ENCODE measurements at regions not wholly inside any gene's neighbourhood (a gene's known extent, or its start where the extent isn't known, plus 50 kb on each side); places are given as distances from the start of the nearest gene placed in this dataset.
"Not testable (repeated sequence)": the region's sequence is repeated elsewhere in the genome, so short reads cannot be mapped to it uniquely, and the experiment has no call there.

DNA sequence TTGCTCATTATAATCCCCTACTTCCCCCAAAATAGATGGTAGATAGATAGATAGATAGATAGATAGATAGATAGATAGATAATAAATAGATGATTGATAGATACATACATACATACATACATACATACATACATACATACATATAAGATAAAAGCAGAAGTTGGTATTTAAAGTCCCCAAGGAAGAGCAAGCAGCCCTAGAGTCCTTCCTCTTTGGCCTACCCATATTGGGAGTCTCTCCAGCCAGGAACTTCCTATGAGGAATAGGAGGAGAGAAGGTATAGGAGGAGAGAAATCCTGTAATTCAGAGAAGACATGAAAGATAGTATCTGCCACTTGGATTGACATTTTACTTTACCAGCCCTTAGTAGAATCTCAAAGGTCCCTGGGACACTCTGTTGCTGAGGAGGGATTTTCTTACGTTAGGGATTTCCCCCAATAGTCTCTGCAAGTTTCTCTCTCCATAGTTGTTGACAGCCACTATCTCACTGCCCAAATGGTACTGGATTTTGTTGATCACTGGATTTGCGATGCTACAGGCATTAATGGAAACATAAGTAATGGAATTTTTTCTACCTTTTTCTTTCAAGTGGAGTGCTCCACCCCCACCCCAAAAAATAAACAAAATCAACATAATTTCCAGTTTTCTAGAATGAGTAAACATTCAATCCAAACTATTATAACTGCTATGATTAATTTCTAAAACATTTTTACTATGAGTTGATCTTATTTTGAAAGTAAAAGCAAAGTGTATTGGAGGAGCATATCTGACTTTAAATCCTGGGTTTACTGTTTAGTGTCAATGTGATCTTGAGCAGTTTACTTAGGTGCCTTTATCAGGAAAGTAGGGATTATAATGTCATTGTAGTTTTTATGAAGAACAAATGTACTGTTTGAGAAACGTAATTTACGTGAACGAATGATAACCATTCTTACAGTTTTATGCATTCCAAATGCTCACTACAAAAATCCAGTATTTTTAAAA is 93.2 kb upstream of the TNFSF4 start:
- DNase-seq (ENCODE audit: low read depth), result no peak

DNA sequence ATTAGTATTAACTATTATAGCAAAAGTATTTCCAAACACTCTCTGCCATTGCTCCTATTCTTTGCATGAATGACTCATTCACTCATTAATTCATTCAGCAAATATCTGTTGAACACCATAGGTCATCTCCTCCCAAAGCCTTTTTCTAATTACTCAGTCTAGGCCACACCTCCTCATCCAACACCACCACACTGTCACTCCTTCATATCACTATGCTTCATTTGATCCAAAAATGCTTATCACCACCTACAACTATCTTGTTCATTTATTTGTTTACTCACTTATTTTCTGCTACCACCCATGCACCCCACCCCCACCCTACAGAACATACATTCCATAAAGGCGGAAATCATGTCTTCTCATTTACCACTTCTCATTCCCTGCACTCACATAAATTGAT is 94.4 kb upstream of the TNFSF4 start:
- no peak for DNase-seq (ENCODE audit: low read depth)

DNA sequence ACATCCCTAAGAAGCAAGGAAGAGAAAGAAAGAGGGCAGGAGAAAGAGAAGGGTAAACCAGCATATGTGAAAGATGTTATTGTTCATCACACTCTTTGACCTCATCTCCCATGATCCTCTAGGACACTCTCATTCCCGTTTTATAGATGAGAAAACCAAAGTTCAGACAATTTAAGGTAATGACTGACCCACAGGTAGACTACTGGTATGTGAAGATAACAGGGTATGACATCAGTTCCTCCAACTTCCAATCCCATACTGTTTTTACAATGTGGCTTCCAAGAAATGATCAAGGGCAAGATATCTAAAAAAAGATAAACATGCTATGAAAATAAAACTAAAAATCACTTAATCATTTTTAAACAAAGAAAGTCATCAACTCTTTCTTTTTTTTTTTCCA is 95.2 kb upstream of the TNFSF4 start:
- DNase-seq (ENCODE audit: low read depth), result no peak

DNA sequence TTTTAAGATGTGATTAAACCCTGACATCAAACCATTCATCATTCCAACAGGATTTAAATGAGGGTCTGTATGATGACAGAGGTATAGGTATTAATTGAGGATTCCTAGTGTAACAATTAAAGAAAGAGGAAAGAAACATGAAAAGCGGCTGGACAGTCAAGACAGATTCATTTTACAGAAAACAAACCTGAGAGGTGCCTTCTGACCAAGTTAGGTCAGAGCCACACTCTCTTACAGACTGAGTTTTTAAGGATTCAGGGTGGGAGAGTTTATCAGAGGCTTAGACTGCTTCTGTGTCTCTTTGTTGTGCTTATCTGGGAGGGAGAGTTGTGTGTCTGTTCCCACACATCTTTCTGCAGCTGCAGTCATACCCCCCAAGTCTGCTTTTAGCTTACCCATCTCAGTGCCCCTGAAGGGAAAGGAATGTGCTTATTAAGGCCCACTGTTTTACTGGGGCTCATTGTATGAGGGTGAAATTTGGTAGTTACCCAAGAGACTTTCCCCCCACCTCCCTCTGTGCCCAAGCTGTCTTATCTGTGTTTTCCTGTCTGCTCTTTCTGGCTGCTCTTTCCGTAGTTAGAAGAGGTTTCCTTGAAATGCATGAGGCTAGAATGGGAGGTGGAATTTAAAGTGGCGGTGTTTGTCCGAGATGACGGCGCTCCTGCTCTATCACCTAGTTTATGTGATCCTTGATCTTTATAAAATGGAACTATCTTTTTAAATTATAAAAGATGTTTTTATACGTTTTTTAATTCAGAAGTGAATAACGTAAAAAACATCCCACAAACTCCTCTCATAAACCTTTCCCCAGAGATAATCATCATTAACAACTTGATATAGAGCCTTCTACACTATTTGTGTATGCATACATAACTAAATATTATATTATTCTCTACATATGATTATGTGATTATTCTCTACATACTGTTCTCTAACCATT is 96.0 kb upstream of the TNFSF4 start:
- DNase-seq (ENCODE audit: low read depth), result no peak

DNA sequence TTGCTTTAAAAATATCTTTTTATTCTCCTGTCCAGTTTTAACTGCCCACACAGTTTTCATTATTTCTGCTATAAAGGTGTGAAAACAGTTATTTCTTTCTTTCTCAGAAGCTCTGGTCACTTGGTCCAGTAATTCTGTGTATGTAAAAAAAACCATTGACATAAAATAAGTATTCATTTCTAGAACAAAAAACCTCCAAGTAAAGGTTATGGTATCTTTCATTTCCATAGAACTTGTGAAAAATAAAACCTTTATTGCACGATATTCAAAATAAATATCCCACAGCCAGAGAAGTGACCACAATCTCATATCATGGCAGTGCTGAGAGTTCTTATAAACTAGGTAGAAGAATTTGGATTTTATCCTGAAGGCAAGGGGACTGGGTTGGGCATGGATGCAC is 96.9 kb upstream of the TNFSF4 start:
- DNase-seq (ENCODE audit: low read depth), result no peak

DNA sequence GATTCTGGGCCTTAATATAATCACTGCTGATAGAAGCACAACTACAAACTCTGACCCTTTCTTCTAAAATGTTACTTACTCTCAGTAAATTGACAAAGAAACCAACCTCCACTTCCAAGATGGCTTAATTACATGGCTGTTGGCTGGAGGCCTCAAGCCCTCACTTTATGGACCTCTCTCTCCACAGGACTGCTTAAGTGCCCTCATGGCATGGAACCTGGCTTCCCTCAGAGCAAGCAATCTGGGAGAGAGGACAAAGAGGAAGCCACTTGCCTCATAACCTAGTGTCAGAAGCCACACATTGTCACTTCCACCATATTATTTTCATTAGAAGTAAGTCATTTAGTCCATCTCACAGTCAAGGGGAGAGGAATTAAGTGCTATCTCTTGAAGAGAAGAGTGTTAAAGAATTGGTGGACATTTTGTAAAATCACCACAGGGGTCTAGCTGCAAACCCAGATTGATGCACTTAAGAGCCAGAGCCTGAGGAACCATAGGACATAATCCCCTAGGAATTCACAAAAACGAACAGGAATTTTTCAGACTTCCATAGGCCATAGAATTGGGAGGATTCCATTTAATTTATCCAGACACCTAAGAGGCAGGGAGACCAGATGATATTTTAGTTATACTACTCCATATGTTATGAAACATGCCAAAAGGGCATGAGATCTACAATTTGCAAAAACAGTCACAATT is 97.5 kb upstream of the TNFSF4 start:
- no peak for DNase-seq (ENCODE audit: low read depth)

DNA sequence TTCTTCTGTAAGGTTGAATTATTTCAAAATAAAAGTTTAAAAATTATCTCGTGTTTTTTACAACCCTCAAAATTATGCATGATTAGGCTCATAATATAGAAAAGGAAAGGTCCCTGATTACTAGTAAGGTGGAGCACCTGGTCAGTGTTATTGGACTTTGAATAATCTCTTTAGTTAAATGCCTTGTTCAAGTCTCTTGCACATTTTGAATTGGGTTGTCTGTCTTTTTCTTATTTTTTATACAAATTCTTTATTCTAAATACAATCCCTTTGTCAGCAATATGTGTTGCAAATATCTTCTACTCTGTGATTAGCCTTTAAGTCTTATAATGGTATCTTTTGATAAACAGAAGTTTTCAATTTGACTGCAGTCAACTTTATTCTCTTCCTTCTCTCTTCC is 100.7 kb upstream of the TNFSF4 start:
- DNase-seq (ENCODE audit: low read depth), result no peak

DNA sequence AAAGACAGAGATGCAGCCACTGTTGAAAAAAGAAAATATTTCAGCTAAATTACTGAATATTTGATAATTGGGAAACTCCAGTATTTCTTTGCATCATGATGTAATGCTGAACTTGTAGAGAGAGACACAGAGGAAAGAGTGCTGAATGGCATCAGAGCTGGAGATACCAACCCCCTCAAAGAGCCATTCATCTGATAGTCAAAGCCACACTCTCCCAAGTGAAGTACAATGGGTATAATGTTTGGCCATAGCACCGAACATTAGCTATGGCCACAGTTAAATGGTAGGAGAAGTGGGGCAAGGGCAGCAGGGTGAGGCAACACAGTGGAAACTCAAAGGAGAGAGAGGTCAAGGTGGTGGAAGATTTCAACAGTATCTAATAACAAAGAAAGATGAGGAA is 107.5 kb upstream of the TNFSF4 start:
- no peak for DNase-seq (ENCODE audit: low read depth)

DNA sequence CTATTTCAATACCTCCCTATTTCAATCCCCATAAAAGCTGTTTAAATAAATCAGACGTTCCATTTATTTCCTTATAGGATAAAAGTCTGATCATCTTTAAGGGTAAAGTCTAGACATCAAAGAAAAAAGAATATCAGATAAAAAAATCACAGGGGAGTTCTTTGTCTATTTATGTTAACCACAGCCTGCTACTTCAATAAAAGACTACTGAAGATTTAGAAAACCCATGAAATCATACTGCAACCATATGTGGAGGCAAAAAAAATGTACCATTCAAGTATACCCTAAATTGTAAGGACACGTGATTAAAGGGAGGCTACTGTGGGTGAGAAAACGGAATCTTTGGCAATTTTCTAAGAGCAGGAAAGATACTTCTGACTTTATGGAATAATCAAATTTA is 108.2 kb upstream of the TNFSF4 start:
- no peak for DNase-seq (ENCODE audit: low read depth)

DNA sequence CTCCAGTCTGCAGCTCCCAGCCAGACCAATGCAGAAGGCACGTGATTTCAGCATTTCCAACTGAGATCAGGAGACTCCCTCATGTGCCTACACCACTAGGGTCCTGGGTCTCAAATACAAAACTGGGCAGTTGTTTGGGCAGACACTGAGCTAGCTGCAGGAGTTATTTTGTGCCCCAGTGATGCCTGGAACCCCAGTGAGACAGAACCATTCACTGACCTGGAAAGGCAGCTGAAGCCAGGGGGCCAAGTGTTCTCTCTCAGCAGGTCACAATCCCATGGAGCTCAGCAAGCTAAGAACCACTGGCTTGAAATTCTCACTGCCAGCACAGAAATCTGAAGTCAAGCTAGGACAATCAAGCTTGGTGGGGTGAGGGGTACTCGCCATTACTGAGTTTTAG is 111.7 kb upstream of the TNFSF4 start:
- DNase-seq (ENCODE audit: low read depth), result no peak

DNA sequence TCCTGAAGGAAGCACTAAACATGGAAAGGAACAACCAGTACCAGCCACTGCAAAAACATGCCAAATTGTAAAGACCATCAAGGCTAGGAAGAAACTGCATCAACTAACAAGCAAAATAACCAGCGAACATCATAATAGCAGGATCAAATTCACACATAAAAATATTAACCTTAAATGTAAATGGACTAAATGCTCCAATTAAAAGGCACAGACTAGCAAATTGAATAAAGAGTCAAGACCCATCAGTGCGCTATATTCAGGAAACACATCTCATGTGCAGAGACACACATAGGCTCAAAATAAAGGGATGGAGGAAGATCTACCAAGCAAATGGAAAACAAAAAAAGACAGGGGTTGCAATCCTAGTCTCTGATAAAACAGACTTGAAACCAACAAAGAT is 117.2 kb upstream of the TNFSF4 start:
- DNase-seq (ENCODE audit: low read depth), result not testable (repeated sequence)

DNA sequence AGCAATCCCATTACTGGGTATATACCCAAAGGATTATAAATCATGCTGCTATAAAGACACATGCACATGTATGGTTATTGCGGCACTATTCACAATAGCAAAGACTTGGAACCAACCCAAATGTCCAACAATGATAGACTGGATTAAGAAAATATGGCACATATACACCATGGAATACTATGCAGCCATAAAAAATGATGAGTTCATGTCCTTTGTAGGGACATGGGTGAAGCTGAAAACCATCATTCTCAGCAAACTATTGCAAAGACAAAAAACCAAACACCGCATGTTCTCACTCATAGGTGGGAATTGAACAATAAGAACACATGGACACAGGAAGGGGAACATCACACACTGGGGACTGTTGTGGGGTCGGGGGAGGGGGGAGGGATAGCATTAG is 120.9 kb upstream of the TNFSF4 start:
- DNase-seq (ENCODE audit: low read depth), result not testable (repeated sequence)

DNA sequence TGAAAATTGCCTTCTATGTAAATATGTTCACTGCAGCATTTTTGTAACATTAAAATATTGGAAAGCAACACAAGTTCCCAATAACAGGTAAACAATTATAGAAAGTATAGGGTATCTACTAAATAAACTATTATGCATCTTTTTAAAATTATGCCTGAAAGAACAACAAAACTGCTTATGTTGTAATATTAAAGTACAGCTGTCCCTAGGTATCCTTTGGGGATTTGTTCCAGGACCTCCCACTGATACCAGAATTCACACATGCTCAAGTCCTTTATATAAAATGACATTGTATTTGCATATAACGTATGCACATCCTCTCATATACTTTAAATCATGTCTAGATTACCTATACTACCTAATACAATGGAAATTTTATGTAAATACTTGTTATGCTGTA is 121.8 kb upstream of the TNFSF4 start:
- no peak for DNase-seq (ENCODE audit: low read depth)

DNA sequence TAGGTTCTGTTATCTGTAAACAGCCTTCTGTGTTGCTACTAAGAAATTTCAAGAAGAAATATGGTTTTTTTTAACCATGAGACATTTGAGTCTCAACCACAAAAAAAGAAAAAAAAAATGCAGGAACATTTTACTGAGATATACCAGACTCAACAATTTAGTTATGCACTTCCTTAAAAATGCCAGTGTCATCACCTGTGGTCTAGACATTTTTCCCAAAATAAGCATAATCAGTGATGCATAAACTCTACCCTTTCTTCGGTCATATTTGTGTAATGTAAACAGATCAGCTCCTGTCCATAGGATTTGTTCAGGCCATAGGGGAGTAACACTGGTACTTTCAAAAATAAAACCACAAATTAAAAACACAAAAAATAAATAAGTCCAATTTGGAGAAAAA is 122.6 kb upstream of the TNFSF4 start:
- DNase-seq (ENCODE audit: low read depth), result no peak

DNA sequence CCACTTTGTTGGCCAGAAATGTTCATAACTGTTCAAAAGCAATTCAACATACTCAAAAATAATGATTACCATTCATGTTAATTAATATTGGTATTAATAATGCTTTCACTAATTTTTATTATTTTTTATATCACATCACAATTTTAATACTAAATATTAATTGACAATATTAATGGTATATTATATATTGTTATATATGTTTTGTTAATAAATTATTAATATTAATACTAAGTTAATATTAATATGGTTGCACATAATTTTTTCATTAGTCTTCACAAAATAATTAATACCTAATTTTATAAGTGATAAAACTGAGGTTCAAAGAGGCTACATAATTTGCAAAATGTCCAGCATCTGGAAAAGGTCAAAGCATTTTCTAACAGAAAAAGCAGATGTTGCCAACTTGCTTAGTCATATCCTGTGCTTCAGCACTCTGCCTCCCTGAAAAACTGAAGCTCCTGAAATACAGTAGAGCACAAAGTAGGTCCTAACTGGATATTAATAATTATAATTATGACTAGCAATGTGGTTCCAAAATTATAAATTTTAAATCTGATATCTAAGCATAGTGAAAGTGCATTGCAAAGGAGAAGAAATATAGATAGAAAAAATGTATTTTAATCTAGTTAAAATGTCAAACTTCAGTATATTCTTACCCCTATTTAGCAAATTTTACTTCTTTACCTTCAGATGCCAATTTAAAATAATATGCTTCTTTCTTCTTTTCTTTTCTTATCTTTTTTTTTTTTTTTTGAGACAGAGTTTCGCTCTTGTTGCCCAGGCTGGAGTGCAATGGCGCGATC is 123.2 kb upstream of the TNFSF4 start:
- no peak for DNase-seq (ENCODE audit: low read depth)

DNA sequence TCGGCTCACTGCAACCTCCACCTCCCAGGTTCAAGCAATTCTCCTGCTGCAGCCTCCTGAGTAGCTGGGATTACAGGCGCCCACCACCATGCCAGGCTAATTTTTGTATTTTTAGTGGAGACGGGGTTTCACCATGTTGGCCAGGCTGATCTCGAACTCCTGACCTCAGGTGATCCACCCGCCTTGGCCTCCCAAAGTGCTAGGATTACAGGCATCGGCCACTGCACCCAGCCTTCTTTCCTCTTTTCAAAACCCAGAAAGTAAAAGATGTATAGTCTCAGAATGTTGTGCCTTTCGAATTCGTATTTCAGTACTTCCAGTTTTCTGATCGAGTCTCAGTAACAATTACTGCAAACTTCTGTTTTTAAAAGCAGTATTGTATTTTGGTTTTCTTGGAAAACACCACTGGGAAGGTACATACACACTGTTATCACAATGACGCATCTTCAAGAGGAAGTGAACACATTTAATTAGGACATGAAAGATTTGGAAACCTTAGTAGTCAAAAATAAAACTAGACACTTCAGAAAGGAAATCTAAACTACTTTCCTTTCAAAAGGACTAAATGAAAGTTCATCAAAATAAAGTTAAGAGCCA is 123.9 kb upstream of the TNFSF4 start:
- not testable (repeated sequence) for DNase-seq (ENCODE audit: low read depth)

DNA sequence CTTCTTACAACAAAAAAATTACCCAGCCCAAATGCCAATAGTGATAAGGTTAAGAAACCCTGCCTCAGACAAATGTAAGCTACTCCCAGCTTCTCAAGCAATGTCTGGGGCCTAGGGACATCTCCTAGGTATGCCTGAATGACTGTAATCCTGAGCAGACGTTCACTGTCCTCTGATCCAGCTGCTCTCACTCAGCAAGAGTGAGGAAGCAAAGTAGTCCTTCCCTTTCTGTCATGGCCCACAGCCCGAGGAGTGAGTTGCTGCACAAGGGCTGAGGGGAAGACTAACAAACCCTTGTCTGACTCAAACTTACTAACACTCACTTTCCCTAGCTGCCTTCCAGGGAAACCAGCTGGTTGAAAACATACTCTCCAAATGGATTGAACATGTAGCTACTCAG is 124.9 kb upstream of the TNFSF4 start:
- DNase-seq (ENCODE audit: low read depth), result no peak

DNA sequence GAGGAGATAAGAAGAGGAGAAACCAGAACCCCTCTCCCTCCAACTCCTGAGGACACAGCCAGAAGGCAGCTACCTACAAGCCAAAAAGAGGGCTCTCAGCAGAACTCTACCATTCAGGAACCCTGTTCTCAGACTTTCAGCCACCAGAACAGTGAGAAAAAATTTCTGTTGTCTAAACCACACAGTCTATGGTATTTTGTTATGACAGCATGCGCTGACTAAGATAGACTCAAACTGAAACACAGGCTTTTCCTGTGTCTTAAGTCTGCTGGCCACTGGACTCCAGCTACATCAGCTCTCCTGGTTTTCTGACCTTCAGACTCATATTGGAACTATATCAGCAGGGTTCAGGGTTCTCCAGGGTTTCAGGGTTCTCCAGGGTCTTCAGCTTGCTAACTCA is 126.5 kb upstream of the TNFSF4 start:
- no peak for DNase-seq (ENCODE audit: low read depth)

DNA sequence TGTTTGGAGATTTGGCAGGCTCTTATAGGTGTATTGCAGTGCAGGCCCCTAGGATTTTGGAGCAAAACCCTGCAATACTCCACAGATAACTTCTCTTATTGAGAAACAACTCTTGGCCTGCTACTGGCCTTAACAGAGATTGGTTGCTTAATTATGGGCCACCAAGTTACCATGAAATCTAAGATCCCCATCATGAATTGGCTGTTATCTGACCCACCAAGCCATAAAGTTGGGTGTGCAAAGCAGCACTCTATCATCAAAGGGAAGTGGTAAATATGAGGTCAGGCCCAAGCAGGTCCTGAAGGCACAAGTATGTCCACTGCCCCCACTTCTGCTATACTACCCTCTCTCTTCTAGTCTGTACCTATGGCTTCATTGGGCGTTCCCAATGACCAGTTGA is 130.0 kb upstream of the TNFSF4 start:
- no peak for DNase-seq (ENCODE audit: low read depth)

DNA sequence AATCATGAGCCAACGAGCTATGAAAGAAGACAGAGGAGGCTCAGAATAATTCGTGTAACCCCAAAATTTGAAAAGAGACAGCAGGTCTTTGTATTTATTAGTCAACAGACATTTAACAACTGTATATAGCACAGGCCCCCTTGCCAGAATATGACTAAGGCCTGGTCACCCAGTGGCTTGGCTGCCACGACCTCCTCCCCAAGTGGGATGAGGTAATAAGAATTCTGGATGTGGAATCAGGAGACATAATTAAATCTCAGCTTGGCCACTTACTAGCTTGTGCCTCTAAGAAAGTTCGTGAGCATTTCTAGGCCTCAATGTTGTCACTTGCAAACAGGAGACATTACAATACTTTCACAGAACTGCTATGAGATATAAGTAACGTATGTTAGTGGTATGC is 134.2 kb upstream of the TNFSF4 start:
- no peak for DNase-seq (ENCODE audit: low read depth)

DNA sequence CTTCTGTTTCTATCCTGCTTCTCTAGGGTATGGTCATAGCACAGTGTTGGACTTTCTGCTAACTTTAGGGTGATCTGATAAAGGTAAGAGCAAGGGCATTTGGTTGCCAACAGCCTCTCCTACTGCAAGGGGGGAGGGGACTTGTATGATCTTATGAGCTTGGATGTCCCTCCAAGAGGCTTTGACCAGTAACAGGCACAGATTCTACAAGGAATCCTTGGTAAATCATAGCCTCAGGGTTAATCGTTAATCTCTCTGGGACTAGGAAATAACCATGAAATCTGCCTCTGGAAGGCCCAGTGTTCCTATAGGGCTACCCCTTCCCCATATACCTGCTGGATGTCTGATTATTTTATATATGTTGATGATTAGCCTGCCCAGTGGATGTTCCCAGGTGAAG is 134.8 kb upstream of the TNFSF4 start:
- no peak for DNase-seq (ENCODE audit: low read depth)
